H1 (cell line): ENCODE measurements at regions not wholly inside any gene's neighbourhood (a gene's known extent, or its start where the extent isn't known, plus 50 kb on each side); places are given as distances from the start of the nearest gene placed in this dataset.

Source experiments
- CHD2 ChIP-seq: IDR thresholded peaks from 2 replicates; pipeline ENCODE4 v1.6.1; 2012; ENCODE audit warnings: low read length, improper control_type of control experiment
- GABPA ChIP-seq: IDR thresholded peaks from 2 replicates; pipeline ENCODE4 v1.6.1; 2011; ENCODE audit warnings: mild to moderate bottlenecking, low read length, moderate library complexity, borderline replicate concordance; ENCODE audit not compliant: insufficient read depth
- HDAC6 ChIP-seq: IDR thresholded peaks from one replicate; pipeline ENCODE4 v1.7.1; 2012; ENCODE audit warnings: low read depth, mild to moderate bottlenecking, inconsistent platforms, low read length, moderate library complexity
- MAX ChIP-seq: IDR thresholded peaks from 2 replicates; pipeline ENCODE4 v1.6.1; 2012; ENCODE audit warnings: inconsistent platforms
- POLR2AphosphoS5 ChIP-seq: IDR thresholded peaks from 2 replicates; pipeline ENCODE4 v1.6.1; 2011; ENCODE audit warnings: low read depth, low read length
- SAP30 ChIP-seq: fragments of 300-600 bp; sonication (generic); IDR thresholded peaks from 2 replicates; pipeline ENCODE4 v1.7.1; 2012; ENCODE audit warnings: low read length, moderate library complexity, mild to moderate bottlenecking, inconsistent platforms; ENCODE audit not compliant: insufficient read depth, insufficient replicate concordance
- SIN3A ChIP-seq, 2 experiments: IDR thresholded peaks in 1 of 2; conservative IDR thresholded peaks in 1 of 2; 2 replicates each; pipeline ENCODE4 v1.6.1; 2011 to 2012; ENCODE audit warnings: low read length in 2 of 2, improper control_type of control experiment in 1 of 2, low read depth in 1 of 2, mild to moderate bottlenecking in 1 of 2
- SRF ChIP-seq: IDR thresholded peaks from 2 replicates; pipeline ENCODE4 v1.6.1; 2011; ENCODE audit warnings: mild to moderate bottlenecking, low read depth, low read length, moderate library complexity
- TAF7 ChIP-seq: optimal IDR thresholded peaks from 2 replicates; pipeline ENCODE3; 2011; ENCODE audit warnings: low read depth, mild to moderate bottlenecking, inconsistent platforms, low read length, moderate library complexity, borderline replicate concordance

GRCh38 chr1:233544304-233544703, 69.6 kb upstream of the KCNK1 start (continued):
- TF ChIP-seq SRF (no peak), GABPA (no peak), CHD2 (no peak), MAX (no peak), TAF7 (no peak), SIN3A (conservative IDR thresholded peaks at IDR 0.05 in 1 of 2, IDR thresholded peaks at IDR 0.05 in 1 of 2; ENCODE audit: low read depth in 1 of 2, low read length in 2 of 2) (no peak), HDAC6 (no peak), SAP30 (no peak), POLR2AphosphoS5 (no peak)
